IMR-90 (cell line): ENCODE measurements at regions not wholly inside any gene's neighbourhood (a gene's known extent, or its start where the extent isn't known, plus 50 kb on each side); places are given as distances from the start of the nearest gene placed in this dataset.

Source experiments
- ATAC-seq: fragments of 200-7000 bp; cut with Tn5 transposase; 2 replicates; pipeline ENCODE4 v1.9.1; 2020; ENCODE audit warnings: low read depth, mild to moderate bottlenecking, moderate library complexity
- BruUV-seq: library from RNA; stranded (reverse); fragments of 400-500 nt; replicated peaks from 2 replicates; lab custom pipeline; 2021; lab: Mats Ljungman, UMichigan
- CTCF ChIA-PET: fragments of 300-600 bp; formaldehyde crosslinking; extraction: SDS; loops from one replicate; lab custom pipeline; 2021; ENCODE audit warnings: antibody characterized with exemption; lab: Yijun Ruan, JAX
- POLR2A ChIA-PET: fragments of 300-600 bp; sonication (Branson Sonifier 250); formaldehyde crosslinking; loops from one replicate; lab custom pipeline; 2022; ENCODE audit warnings: antibody characterized with exemption; ENCODE audit not compliant: unreplicated experiment; lab: Charles Lee
- DNase-seq: peaks from one replicate; pipeline ENCODE4 v3.0.0; 2013
- H2AFZ ChIP-seq: replicated peaks from 2 replicates; pipeline ENCODE3; 2013; ENCODE audit warnings: low read length, mild to moderate bottlenecking; ENCODE audit not compliant: poor library complexity
- H2AK5ac ChIP-seq: 2 replicates; pipeline ENCODE4 v1.6.1; 2013; ENCODE audit warnings: low read depth, low read length, inconsistent platforms
- H2AK9ac ChIP-seq: replicated peaks from 2 replicates; pipeline ENCODE3; 2013; ENCODE audit warnings: mild to moderate bottlenecking, low read depth, low read length, moderate library complexity; ENCODE audit not compliant: poor library complexity
- H2BK120ac ChIP-seq: 2 replicates; pipeline ENCODE4 v1.6.1; 2013; ENCODE audit warnings: low read depth, low read length, inconsistent platforms
- H2BK15ac ChIP-seq: 3 replicates; pipeline ENCODE4 v1.6.1; 2013; ENCODE audit warnings: low read depth, low read length, inconsistent platforms
- H2BK20ac ChIP-seq: 2 replicates; pipeline ENCODE4 v1.6.1; 2013; ENCODE audit warnings: low read depth, mild to moderate bottlenecking, inconsistent platforms, low read length, moderate library complexity
- H2BK5ac ChIP-seq: 2 replicates; pipeline ENCODE4 v1.6.1; 2013; ENCODE audit warnings: mild to moderate bottlenecking, low read depth, low read length, inconsistent platforms; ENCODE audit not compliant: poor library complexity, severe bottlenecking
- H3K14ac ChIP-seq: replicated peaks from 2 replicates; pipeline ENCODE4 v1.6.1; 2013; ENCODE audit warnings: low read depth, low read length, inconsistent platforms
- H3K18ac ChIP-seq: 2 replicates; pipeline ENCODE4 v1.6.1; 2013; ENCODE audit warnings: low read depth, low read length, control low read depth
- H3K23ac ChIP-seq: 2 replicates; pipeline ENCODE4 v1.6.1; 2013; ENCODE audit warnings: low read depth, low read length, inconsistent platforms
- H3K27ac ChIP-seq: 2 replicates; pipeline ENCODE4 v1.5.1; 2013; ENCODE audit warnings: mild to moderate bottlenecking, control low read depth, low read length; ENCODE audit not compliant: insufficient read depth
- H3K27me3 ChIP-seq: 2 replicates; pipeline ENCODE4 v1.6.1; 2013; ENCODE audit warnings: low read length; ENCODE audit not compliant: control insufficient read depth, insufficient read depth
- H3K36me3 ChIP-seq: 2 replicates; pipeline ENCODE4 v1.6.1; 2013; ENCODE audit warnings: low read length, mixed read lengths; ENCODE audit not compliant: control insufficient read depth, insufficient read depth
- H3K4ac ChIP-seq: 2 replicates; pipeline ENCODE4 v1.6.1; 2013; ENCODE audit warnings: low read depth, low read length, inconsistent platforms
- H3K4me1 ChIP-seq: 2 replicates; pipeline ENCODE4 v1.6.1; 2013; ENCODE audit warnings: low read length, mixed read lengths; ENCODE audit not compliant: control insufficient read depth, insufficient read depth
- H3K4me2 ChIP-seq: 2 replicates; pipeline ENCODE4 v1.6.1; 2013; ENCODE audit warnings: low read depth, mild to moderate bottlenecking, control low read depth, low read length, moderate library complexity
- H3K4me3 ChIP-seq: 2 replicates; pipeline ENCODE4 v1.5.1; 2013; ENCODE audit warnings: low read depth, mild to moderate bottlenecking, control low read depth, low read length, moderate library complexity; ENCODE audit not compliant: insufficient read depth
- H3K56ac ChIP-seq: 2 replicates; pipeline ENCODE4 v1.6.1; 2013; ENCODE audit warnings: low read length, inconsistent platforms; ENCODE audit not compliant: insufficient read depth; ENCODE audit errors: extremely low read depth
- H3K79me1 ChIP-seq, 2 experiments: 2 replicates each; pipeline ENCODE4 v1.6.1; 2013; ENCODE audit warnings: low read length in 2 of 2, inconsistent platforms in 1 of 2, low read depth in 1 of 2
- H3K9ac ChIP-seq: 2 replicates; pipeline ENCODE4 v1.6.1; 2013; ENCODE audit warnings: low read depth, low read length, control low read depth
- H3K9me1 ChIP-seq: 2 replicates; pipeline ENCODE4 v1.6.1; 2013; ENCODE audit warnings: low read length, inconsistent platforms; ENCODE audit not compliant: insufficient read depth
- H3K9me3 ChIP-seq: 2 replicates; pipeline ENCODE4 v1.6.1; 2013; ENCODE audit warnings: low read length; ENCODE audit not compliant: control insufficient read depth, insufficient read depth
- H4K20me1 ChIP-seq: 2 replicates; pipeline ENCODE4 v1.6.1; 2013; ENCODE audit warnings: low read length, inconsistent platforms; ENCODE audit not compliant: insufficient read depth
- H4K5ac ChIP-seq: 2 replicates; pipeline ENCODE4 v1.6.1; 2013; ENCODE audit warnings: mild to moderate bottlenecking, low read depth, low read length, control low read depth
- H4K8ac ChIP-seq, 2 experiments: 2 replicates each; pipeline ENCODE4 v1.6.1; 2013; ENCODE audit warnings: low read depth in 2 of 2, low read length in 2 of 2, control low read depth in 1 of 2, inconsistent platforms in 1 of 2
- H4K91ac ChIP-seq: 2 replicates; pipeline ENCODE4 v1.6.1; 2013; ENCODE audit warnings: low read depth, low read length, inconsistent platforms; ENCODE audit not compliant: insufficient read depth
- BHLHE40 ChIP-seq: fragments of 150-350 bp; IDR thresholded peaks from 2 replicates; pipeline ENCODE4 v1.6.1; 2016; ENCODE audit warnings: mild to moderate bottlenecking, low read depth, low read length
- CHD1 ChIP-seq: IDR thresholded peaks from 2 replicates; pipeline ENCODE4 v1.6.1; 2012; ENCODE audit warnings: low read depth, low read length, improper control_type of control experiment
- ELK1 ChIP-seq: fragments of 150-350 bp; IDR thresholded peaks from 2 replicates; pipeline ENCODE4 v1.6.1; 2016; ENCODE audit warnings: low read depth, mild to moderate bottlenecking, low read length, moderate library complexity, borderline replicate concordance
- FOS ChIP-seq: fragments of 150-350 bp; IDR thresholded peaks from 2 replicates; pipeline ENCODE4 v1.6.1; 2016; ENCODE audit warnings: low read depth, low read length
- MAZ ChIP-seq: IDR thresholded peaks from 2 replicates; pipeline ENCODE4 v1.6.1; 2012; ENCODE audit warnings: low read depth, mild to moderate bottlenecking, low read length, improper control_type of control experiment, moderate library complexity, borderline replicate concordance
- MXI1 ChIP-seq: IDR thresholded peaks from 2 replicates; pipeline ENCODE4 v1.6.1; 2012; ENCODE audit warnings: low read depth, mild to moderate bottlenecking, low read length, moderate library complexity, borderline replicate concordance
- POLR2A ChIP-seq: IDR thresholded peaks from 2 replicates; pipeline ENCODE4 v1.6.1; 2012; ENCODE audit warnings: mild to moderate bottlenecking, low read depth, low read length
- RAD21 ChIP-seq: IDR thresholded peaks from 2 replicates; pipeline ENCODE4 v1.6.1; 2012; ENCODE audit warnings: low read length, improper control_type of control experiment
- RCOR1 ChIP-seq: IDR thresholded peaks from 2 replicates; pipeline ENCODE4 v1.6.1; 2012; ENCODE audit warnings: mild to moderate bottlenecking, low read length, improper control_type of control experiment; ENCODE audit not compliant: insufficient replicate concordance
- RFX5 ChIP-seq: IDR thresholded peaks from 2 replicates; pipeline ENCODE4 v1.8.0; 2012; ENCODE audit warnings: low read depth, mild to moderate bottlenecking, low read length, moderate library complexity
- WGBS, 2 experiments: methylation state at CpG; one replicate each; pipeline versions ENCODE4 v1.1.5 to v1.1.7; 2013; ENCODE audit warnings: missing lambda C conversion rate in 2 of 2; ENCODE audit not compliant: insufficient read length in 1 of 2; ENCODE audit errors: extremely low coverage in 2 of 2; 5-methylcytosine and 5-hydroxymethylcytosine counted together
- dilution Hi-C: fragments of 300-500 bp; cut with HindIII; formaldehyde crosslinking; loops from one replicate; pipeline ENCODE4 v1.14.3; 2018; ENCODE audit warnings: low sequenced_read_pairs; ENCODE audit not compliant: unreplicated experiment
- in situ Hi-C: fragments of 300-500 bp; cut with MboI; formaldehyde crosslinking; loops from 3 replicates; pipeline ENCODE4 v1.14.3; 2019; ENCODE audit warnings: low sequenced_read_pairs, inconsistent platforms, mixed read lengths
- intact Hi-C: fragments of 100-400 bp; cut with micrococcal nuclease; formaldehyde crosslinking; loops from 2 replicates; pipeline ENCODE4 v1.10.0; 2022

- no peaks in the 10 kb centered on the region for H3K36me3 ChIP-seq
- H2AFZ ChIP-seq: no peak overlapping the region
- H3K4me2 ChIP-seq: no peak overlapping the region
- no peak overlapping the region; the same call in 1 of the 2 replicates for H4K5ac ChIP-seq
- no peaks in the 10 kb centered on the region for H3K9me1 ChIP-seq
- H3K9me3 ChIP-seq: no peaks in the 10 kb centered on the region
- H3K56ac ChIP-seq: no peak overlapping the region
- ChIA-PET CTCF (no interaction called here), POLR2A (no interaction called here)
- no peak overlapping the region for H3K9ac ChIP-seq
- no peak overlapping the region for H2AK9ac ChIP-seq
- TF ChIP-seq RCOR1 (no peak), ELK1 (no peak), CHD1 (no peak), FOS (no peak), MAZ (no peak), MXI1 (no peak), RAD21 (no peak), POLR2A (no peak), BHLHE40 (no peak), RFX5 (no peak)
- H2BK120ac ChIP-seq: peak overlapping the region; percentile 33; the same call in 1 of the 2 replicates
- no peak overlapping the region for H2AK5ac ChIP-seq
- H3K23ac ChIP-seq: no peak overlapping the region
- intact Hi-C loops (no loop called here), in situ Hi-C loops (no loop called here), dilution Hi-C loops (no loop called here)
- H3K27ac ChIP-seq: no peak overlapping the region
- peak overlapping the region; percentile 9 for H2BK5ac ChIP-seq
- no peaks in the 10 kb centered on the region for H4K20me1 ChIP-seq
- H3K4ac ChIP-seq: peak overlapping the region; percentile 38; the same call in 1 of the 2 replicates
- H3K18ac ChIP-seq: peak overlapping the region; percentile 88; the same call in 1 of the 2 replicates
- ATAC-seq (no peak), DNase-seq (no peak)
- H3K27me3 ChIP-seq: no peaks in the 10 kb centered on the region
- no peak overlapping the region for H4K91ac ChIP-seq
- no TSS peak for BruUV-seq
- H3K4me1 ChIP-seq: peaks cover 9% of the 10 kb centered on the region
- H4K8ac ChIP-seq: no peak overlapping the region
- H3K14ac ChIP-seq: no peak overlapping the region
- H3K79me1 ChIP-seq: no peaks in the 10 kb centered on the region
- no peak overlapping the region for H2BK20ac ChIP-seq
- H3K4me3 ChIP-seq: no peak overlapping the region
- no CpG with 5 or more reads among the region's 11 CpGs for WGBS, 2 experiments
- no peak overlapping the region for H2BK15ac ChIP-seq
These were observed 271.1 kb downstream of the UQCRFS1 start for GRCh38 chr19:28941833-28942232.
